ENCODE measurements at regions not wholly inside any gene's neighbourhood (a gene's known extent, or its start where the extent isn't known, plus 50 kb on each side); places are given as distances from the start of the nearest gene placed in this dataset.
"Not testable (repeated sequence)": the region's sequence is repeated elsewhere in the genome, so short reads cannot be mapped to it uniquely, and the experiment has no call there.

DNA sequence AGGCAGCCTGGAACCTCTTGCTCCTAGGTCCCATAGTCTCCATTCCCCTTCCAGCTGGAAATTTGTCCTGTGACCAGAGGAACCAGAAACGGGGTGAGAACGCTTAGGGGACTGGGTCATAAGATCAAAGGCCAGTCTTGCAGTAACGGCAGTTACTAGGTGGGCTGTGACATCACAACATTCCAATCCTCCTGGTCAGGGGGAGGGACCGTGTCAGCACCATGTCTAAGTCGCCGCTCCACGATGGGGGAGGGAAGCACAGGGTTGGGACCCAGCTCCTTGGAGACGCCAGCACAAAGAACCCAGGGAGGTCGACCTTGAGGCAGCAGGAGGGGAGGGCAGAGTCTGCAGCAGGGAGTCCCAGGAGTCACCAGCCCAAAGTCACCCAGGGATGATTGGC lies 158.3 kb downstream of the GOLGA6L22 start:
- TF ChIP-seq CTCF (IDR thresholded peaks at IDR 0.05); RNF2 (IDR thresholded peaks at IDR 0.05; ENCODE audit: borderline replicate concordance, low read depth); EP300 (IDR thresholded peaks at IDR 0.05); ZC3H11A (IDR thresholded peaks at IDR 0.05); POLR2AphosphoS2 (conservative IDR thresholded peaks at IDR 0.05; ENCODE audit: low read length); POLR2A (IDR thresholded peaks at IDR 0.05; ENCODE audit: low read length); MAX (IDR thresholded peaks at IDR 0.05); CEBPB (IDR thresholded peaks at IDR 0.05); ELK1 (IDR thresholded peaks at IDR 0.05; ENCODE audit: low read depth, low read length); RARB (CRISPR knock-in tag; IDR thresholded peaks at IDR 0.05): not testable (repeated sequence)
- TF ChIP-seq, protein P1, sequence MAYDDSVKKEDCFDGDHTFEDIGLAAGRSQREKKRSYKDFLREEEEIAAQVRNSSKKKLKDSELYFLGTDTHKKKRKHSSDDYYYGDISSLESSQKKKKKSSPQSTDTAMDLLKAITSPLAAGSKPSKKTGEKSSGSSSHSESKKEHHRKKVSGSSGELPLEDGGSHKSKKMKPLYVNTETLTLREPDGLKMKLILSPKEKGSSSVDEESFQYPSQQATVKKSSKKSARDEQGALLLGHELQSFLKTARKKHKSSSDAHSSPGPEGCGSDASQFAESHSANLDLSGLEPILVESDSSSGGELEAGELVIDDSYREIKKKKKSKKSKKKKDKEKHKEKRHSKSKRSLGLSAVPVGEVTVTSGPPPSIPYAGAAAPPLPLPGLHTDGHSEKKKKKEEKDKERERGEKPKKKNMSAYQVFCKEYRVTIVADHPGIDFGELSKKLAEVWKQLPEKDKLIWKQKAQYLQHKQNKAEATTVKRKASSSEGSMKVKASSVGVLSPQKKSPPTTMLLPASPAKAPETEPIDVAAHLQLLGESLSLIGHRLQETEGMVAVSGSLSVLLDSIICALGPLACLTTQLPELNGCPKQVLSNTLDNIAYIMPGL (CRISPR knock-in tag; IDR thresholded peaks at IDR 0.05; ENCODE audit: borderline replicate concordance), result not testable (repeated sequence)
- TF ChIP-seq, protein P2, sequence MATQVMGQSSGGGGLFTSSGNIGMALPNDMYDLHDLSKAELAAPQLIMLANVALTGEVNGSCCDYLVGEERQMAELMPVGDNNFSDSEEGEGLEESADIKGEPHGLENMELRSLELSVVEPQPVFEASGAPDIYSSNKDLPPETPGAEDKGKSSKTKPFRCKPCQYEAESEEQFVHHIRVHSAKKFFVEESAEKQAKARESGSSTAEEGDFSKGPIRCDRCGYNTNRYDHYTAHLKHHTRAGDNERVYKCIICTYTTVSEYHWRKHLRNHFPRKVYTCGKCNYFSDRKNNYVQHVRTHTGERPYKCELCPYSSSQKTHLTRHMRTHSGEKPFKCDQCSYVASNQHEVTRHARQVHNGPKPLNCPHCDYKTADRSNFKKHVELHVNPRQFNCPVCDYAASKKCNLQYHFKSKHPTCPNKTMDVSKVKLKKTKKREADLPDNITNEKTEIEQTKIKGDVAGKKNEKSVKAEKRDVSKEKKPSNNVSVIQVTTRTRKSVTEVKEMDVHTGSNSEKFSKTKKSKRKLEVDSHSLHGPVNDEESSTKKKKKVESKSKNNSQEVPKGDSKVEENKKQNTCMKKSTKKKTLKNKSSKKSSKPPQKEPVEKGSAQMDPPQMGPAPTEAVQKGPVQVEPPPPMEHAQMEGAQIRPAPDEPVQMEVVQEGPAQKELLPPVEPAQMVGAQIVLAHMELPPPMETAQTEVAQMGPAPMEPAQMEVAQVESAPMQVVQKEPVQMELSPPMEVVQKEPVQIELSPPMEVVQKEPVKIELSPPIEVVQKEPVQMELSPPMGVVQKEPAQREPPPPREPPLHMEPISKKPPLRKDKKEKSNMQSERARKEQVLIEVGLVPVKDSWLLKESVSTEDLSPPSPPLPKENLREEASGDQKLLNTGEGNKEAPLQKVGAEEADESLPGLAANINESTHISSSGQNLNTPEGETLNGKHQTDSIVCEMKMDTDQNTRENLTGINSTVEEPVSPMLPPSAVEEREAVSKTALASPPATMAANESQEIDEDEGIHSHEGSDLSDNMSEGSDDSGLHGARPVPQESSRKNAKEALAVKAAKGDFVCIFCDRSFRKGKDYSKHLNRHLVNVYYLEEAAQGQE (IDR thresholded peaks at IDR 0.05), result not testable (repeated sequence)
